H1 (cell line): ENCODE measurements at regions not wholly inside any gene's neighbourhood (a gene's known extent, or its start where the extent isn't known, plus 50 kb on each side); places are given as distances from the start of the nearest gene placed in this dataset.

Source experiments
- GABPA ChIP-seq: IDR thresholded peaks from 2 replicates; pipeline ENCODE4 v1.6.1; 2011; ENCODE audit warnings: mild to moderate bottlenecking, low read length, moderate library complexity, borderline replicate concordance; ENCODE audit not compliant: insufficient read depth
- JUND ChIP-seq: IDR thresholded peaks from 2 replicates; pipeline ENCODE4 v1.6.1; 2011; ENCODE audit warnings: mild to moderate bottlenecking, improper control_type of control experiment, low read length
- NANOG ChIP-seq: IDR thresholded peaks from 2 replicates; pipeline ENCODE4 v1.6.1; 2011; ENCODE audit warnings: low read length, low read depth, mild to moderate bottlenecking, inconsistent platforms; ENCODE audit not compliant: insufficient read depth, poor library complexity, severe bottlenecking
- NRF1 ChIP-seq: IDR thresholded peaks from 2 replicates; pipeline ENCODE4 v1.6.1; 2011; ENCODE audit warnings: mild to moderate bottlenecking, low read depth, low read length, improper control_type of control experiment
- RFX5 ChIP-seq: IDR thresholded peaks from 2 replicates; pipeline ENCODE4 v1.6.1; 2011; ENCODE audit warnings: low read depth, low read length, improper control_type of control experiment, borderline replicate concordance
- SP4 ChIP-seq: IDR thresholded peaks from 2 replicates; pipeline ENCODE4 v1.6.1; 2012; ENCODE audit warnings: low read length, inconsistent platforms
- SRF ChIP-seq: IDR thresholded peaks from 2 replicates; pipeline ENCODE4 v1.6.1; 2011; ENCODE audit warnings: mild to moderate bottlenecking, low read depth, low read length, moderate library complexity

DNA sequence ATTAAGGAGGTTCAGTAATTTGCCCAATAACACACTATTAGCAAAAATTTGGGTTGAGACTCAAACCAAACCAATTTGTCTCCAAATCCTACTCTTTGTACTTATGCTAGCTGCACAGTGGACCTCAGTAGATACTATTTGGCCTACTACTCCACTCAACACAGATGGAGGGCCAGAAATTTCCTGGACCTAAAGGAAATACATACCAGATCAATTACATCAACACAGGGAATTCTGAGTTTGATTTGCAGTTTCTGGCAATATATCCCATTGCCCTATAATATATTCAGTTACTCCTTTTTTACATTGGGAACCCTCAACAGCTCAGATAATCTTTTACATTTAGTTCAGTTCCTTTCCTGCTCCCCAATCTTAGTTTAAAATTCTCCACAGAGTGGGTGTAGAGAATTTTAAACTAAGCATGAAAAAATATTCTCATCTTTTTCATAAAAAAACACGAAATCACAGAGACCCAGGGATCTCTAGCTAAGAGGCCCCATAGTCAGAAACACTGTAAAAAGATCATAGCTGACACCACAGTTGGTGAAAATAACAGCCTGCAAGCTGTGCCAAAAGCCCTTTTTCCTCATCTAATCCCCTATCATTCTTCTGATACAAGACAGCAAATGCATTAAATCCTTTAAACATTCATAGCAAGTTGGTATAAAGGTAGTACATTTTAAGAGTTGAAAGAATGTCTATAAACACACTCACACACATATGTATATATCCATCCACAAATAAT is 317.7 kb upstream of the ESRRG start (continued):
- TF ChIP-seq JUND (no peak), RFX5 (no peak), NANOG (no peak), SP4 (no peak), SRF (no peak), GABPA (no peak), NRF1 (no peak)
